ENCODE measurements at regions not wholly inside any gene's neighbourhood (a gene's known extent, or its start where the extent isn't known, plus 50 kb on each side); places are given as distances from the start of the nearest gene placed in this dataset.

GRCh38 chr22:27138471-27138870 lies 481.1 kb downstream of the MIAT start:
- TF ChIP-seq SIRT6 (IDR thresholded peaks at IDR 0.05; ENCODE audit: low read length) (no peak), CTCF (IDR thresholded peaks at IDR 0.05; ENCODE audit: control extremely low read depth in 1 of 3, insufficient read depth in 1 of 3, low read depth in 1 of 3, low read length in 3 of 3) (no peak), EZH2 (IDR thresholded peaks at IDR 0.05; ENCODE audit: low read depth, low read length, severe bottlenecking) (no peak), GABPA (IDR thresholded peaks at IDR 0.05; ENCODE audit: borderline replicate concordance, insufficient read depth, low read length) (no peak), POLR2AphosphoS5 (IDR thresholded peaks at IDR 0.05; ENCODE audit: low read depth, low read length) (no peak), EGR1 (IDR thresholded peaks at IDR 0.05; ENCODE audit: borderline replicate concordance, low read depth, low read length) (no peak), GTF2F1 (IDR thresholded peaks at IDR 0.05; ENCODE audit: borderline replicate concordance, low read depth, low read length) (no peak), MAX (IDR thresholded peaks at IDR 0.05) (no peak), POLR2A (IDR thresholded peaks at IDR 0.05; ENCODE audit: control extremely low read depth in 1 of 2, low read depth in 2 of 2, low read length in 2 of 2) (no peak), RFX5 (IDR thresholded peaks at IDR 0.05; ENCODE audit: borderline replicate concordance, low read depth, low read length) (no peak), CHD2 (IDR thresholded peaks at IDR 0.05; ENCODE audit: low read length) (no peak), NANOG (IDR thresholded peaks at IDR 0.05; ENCODE audit: insufficient read depth, low read depth, low read length, poor library complexity, severe bottlenecking) (no peak), SP1 (IDR thresholded peaks at IDR 0.05; ENCODE audit: low read depth, low read length) (no peak)

All from H1 (cell line).